Large intestine (tissue), 3 donors: ENCODE measurements at regions not wholly inside any gene's neighbourhood (a gene's known extent, or its start where the extent isn't known, plus 50 kb on each side); places are given as distances from the start of the nearest gene placed in this dataset.

Source experiments
- DNase-seq, 2 donors: peaks; one replicate each; pipeline versions ENCODE4 v3.0.0 to v3.0.0-alpha.2; 2013
- H3K27ac ChIP-seq: one replicate; pipeline ENCODE4 v1.5.1; 2013; ENCODE audit warnings: low read length
- H3K27me3 ChIP-seq: 2 replicates; pipeline ENCODE4 v1.6.1; 2013; ENCODE audit warnings: low read length; ENCODE audit not compliant: control insufficient read depth, insufficient read depth
- H3K36me3 ChIP-seq: 2 replicates; pipeline ENCODE4 v1.6.1; 2013; ENCODE audit warnings: low read length; ENCODE audit not compliant: control insufficient read depth, insufficient read depth
- H3K4me1 ChIP-seq: one replicate; pipeline ENCODE4 v1.6.1; 2013; ENCODE audit warnings: low read length; ENCODE audit not compliant: control insufficient read depth, insufficient read depth
- H3K4me3 ChIP-seq: one replicate; pipeline ENCODE4 v1.5.1; 2013; ENCODE audit warnings: low read length
- H3K9me3 ChIP-seq: one replicate; pipeline ENCODE4 v1.6.1; 2013; ENCODE audit warnings: mild to moderate bottlenecking, low read depth, low read length, moderate library complexity; ENCODE audit not compliant: control insufficient read depth
- WGBS: methylation state at CpG from one replicate; pipeline ENCODE4 v1.1.5; 2013; ENCODE audit warnings: low lambda C conversion rate; ENCODE audit not compliant: insufficient coverage; 5-methylcytosine and 5-hydroxymethylcytosine counted together

DNA sequence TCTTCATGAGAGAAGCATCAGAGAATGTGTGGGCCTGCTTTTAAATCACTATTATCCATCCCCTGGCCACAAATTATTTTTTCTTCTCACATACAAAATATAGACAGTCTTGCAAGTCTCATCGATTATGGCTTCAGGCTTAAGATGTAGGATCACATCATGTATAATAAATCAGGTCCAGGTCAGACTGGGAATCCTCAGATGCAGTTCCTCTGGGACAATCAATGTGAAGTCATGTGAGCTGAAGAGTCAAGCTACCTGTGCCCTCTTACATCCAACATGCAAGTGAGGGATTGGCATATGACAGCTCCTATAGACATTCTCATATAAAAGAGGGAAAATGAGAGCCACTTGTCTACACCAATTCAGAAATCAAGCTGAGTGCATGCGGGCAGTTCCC lies 631.8 kb downstream of the PTPRU start:
- no peak overlapping the region for H3K27ac ChIP-seq
- no peak for DNase-seq
- no peaks in the 10 kb centered on the region for H3K9me3 ChIP-seq
- H3K4me1 ChIP-seq, result no peaks in the 10 kb centered on the region
- peaks cover 2% of the 10 kb centered on the region for H3K27me3 ChIP-seq
- no CpG with 5 or more reads among the region's 2 CpGs for WGBS
- H3K36me3 ChIP-seq, result no peaks in the 10 kb centered on the region
- no peak overlapping the region for H3K4me3 ChIP-seq

DNA sequence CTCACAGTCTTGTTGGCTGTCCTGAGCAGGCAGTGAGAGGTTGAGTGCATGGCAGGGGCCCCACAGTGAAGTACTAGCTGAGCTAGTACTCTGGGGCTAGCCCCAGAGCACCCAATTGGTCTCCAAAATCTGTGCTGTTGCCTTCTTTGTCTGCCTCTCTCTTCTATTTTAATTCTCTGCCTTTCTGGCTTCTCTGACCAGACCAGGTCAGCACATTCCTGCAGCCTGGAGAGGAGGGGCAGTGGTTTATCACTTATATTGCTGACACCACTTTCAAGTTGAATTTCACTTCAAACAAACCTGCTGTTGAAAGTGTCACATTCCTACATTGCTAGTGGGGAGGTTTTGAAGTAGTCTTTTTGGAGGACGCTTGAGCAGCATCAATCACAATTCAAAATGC lies 628.7 kb downstream of the PTPRU start:
- H3K4me3 ChIP-seq, result no peak overlapping the region
- H3K9me3 ChIP-seq, result peaks cover 7% of the 10 kb centered on the region
- no peak overlapping the region for H3K27ac ChIP-seq
- WGBS, result no CpG with 5 or more reads among the region's 1 CpG
- peaks cover 2% of the 10 kb centered on the region for H3K27me3 ChIP-seq
- no peak for DNase-seq
- no peaks in the 10 kb centered on the region for H3K36me3 ChIP-seq
- no peaks in the 10 kb centered on the region for H3K4me1 ChIP-seq

DNA sequence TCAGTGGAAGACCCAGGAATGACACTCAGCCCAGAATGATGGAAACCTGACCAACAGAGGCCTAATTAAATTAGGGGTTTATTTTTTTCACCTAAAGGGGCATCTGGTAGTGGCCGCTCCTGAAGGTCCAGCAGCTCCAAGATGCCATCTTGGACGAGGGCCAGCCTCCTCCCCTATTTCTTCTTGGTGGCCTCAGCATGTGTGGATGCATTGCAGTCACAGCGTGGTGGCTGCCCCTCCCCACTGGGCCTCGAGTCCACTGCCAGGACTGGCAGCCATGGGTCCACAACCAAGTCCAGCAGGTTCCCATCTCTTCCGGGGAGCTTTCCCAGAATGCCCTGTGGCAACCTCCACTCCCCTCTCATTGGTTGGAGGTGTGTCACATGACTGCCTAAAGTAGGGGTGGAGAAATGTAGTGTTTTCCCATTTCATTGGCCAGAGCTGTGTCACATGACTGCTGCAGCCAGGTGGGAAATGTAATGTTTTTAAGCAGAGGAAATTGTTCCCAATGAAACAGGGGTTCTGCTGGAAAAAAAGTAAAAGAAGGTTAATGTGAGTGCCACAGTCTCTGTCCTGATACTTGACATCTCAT lies 628.2 kb downstream of the PTPRU start:
- WGBS, result no CpG with 5 or more reads among the region's 5 CpGs
- no peak overlapping the region for H3K27ac ChIP-seq
- no peaks in the 10 kb centered on the region for H3K4me1 ChIP-seq
- no peaks in the 10 kb centered on the region for H3K36me3 ChIP-seq
- no peak for DNase-seq
- H3K9me3 ChIP-seq, result peaks cover 7% of the 10 kb centered on the region
- H3K4me3 ChIP-seq, result no peak overlapping the region
- H3K27me3 ChIP-seq, result peaks cover 2% of the 10 kb centered on the region

DNA sequence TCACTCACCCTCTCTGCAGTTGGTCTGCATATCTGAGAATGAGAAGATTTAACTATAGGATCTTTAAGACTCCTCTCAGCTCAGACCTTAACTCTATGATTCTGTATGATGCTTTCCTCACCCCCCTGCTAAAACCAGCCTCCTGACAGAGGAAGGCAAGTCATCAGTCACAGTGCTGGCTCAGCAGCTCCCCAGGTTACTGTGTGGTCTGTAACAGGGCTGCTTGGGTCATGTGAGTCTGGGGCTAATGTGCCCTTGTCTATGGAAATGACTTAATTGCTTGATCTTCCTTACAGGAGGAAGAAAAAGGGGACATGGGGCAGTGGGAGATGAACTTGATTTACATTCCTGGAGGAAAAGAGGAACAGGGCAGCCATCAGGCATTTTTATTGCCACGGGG lies 625.6 kb downstream of the PTPRU start:
- no CpG with 5 or more reads among the region's 1 CpG for WGBS
- no peaks in the 10 kb centered on the region for H3K36me3 ChIP-seq
- H3K27ac ChIP-seq, result no peak overlapping the region
- H3K27me3 ChIP-seq, result peaks cover 2% of the 10 kb centered on the region
- H3K4me1 ChIP-seq, result no peaks in the 10 kb centered on the region
- no peak overlapping the region for H3K4me3 ChIP-seq
- DNase-seq, result no peak
- peaks cover 7% of the 10 kb centered on the region for H3K9me3 ChIP-seq

DNA sequence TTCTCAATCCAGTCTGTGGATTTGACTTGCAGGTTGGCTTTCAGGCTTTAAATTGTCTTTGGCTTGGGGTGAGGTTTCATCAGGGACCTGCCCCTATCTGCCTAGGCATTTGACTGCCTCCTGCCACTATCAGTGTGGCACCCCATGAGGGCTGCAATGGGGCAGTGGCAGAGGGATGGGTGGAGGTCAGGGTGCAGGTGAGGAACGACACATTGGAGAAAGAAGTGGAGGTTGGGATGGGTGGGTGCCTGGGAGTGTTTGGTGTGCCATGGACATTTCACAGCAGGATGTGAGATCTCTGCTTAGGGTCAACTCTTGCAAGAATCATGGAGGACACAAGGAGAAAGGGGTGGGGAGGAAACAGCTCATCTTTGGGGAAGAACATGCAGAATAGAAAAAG lies 625.1 kb downstream of the PTPRU start:
- no peak for DNase-seq
- no peak overlapping the region for H3K4me3 ChIP-seq
- H3K36me3 ChIP-seq, result no peaks in the 10 kb centered on the region
- H3K9me3 ChIP-seq, result peaks cover 7% of the 10 kb centered on the region
- no peak overlapping the region for H3K27ac ChIP-seq
- WGBS, result no CpG with 5 or more reads among the region's 1 CpG
- no peaks in the 10 kb centered on the region for H3K4me1 ChIP-seq
- H3K27me3 ChIP-seq, result peaks cover 2% of the 10 kb centered on the region

DNA sequence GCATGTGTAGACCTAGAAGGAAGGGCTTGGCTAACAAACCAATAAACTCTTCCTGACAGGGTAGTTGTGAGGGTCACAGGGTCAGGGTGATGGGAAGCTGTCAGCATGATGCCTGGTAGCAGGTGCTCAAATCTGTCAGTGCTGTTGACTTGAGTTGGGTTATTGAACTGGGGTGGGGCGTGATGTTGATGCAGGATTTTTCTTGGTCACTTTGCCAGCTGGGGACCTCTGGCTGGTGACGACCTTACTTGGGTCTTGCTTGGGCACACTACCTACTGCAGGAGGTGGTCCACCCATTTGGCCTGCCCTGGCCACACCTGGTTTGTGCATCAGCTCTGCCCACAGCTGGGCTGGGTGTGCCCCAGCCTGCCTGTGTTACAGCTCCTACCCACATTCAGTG lies 624.4 kb downstream of the PTPRU start:
- Histone ChIP-seq H3K9me3 (peaks cover 7% of the 10 kb centered on the region), H3K27me3 (peaks cover 2% of the 10 kb centered on the region), H3K36me3 (no peaks in the 10 kb centered on the region), H3K27ac (no peak overlapping the region), H3K4me3 (no peak overlapping the region), H3K4me1 (no peaks in the 10 kb centered on the region)
- WGBS, result no CpG with 5 or more reads among the region's 2 CpGs
- DNase-seq, result no peak

DNA sequence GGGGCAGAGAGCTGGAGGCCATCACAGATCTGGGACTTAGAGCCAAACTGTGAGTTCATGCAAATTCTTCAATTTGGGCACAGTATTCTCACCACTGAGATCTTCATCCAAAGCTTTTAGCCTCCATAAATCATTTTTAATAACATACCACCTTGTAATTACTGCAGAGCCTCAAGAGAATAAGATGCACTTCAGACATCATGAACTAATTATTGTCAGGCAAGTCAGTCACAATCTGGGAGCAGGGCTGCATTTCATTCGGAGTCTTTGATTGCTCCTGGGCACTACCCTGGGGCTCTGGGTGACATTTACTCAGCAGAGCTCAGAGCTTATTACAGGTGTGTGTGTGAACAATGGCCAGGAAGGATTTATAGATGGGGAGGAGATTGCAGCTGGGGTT lies 623.7 kb downstream of the PTPRU start:
- H3K27ac ChIP-seq, result no peak overlapping the region
- H3K36me3 ChIP-seq, result no peaks in the 10 kb centered on the region
- no CpG with 5 or more reads among the region's 1 CpG for WGBS
- H3K9me3 ChIP-seq, result peaks cover 7% of the 10 kb centered on the region
- DNase-seq, result no peak
- H3K4me3 ChIP-seq, result no peak overlapping the region
- H3K4me1 ChIP-seq, result no peaks in the 10 kb centered on the region
- peaks cover 2% of the 10 kb centered on the region for H3K27me3 ChIP-seq

DNA sequence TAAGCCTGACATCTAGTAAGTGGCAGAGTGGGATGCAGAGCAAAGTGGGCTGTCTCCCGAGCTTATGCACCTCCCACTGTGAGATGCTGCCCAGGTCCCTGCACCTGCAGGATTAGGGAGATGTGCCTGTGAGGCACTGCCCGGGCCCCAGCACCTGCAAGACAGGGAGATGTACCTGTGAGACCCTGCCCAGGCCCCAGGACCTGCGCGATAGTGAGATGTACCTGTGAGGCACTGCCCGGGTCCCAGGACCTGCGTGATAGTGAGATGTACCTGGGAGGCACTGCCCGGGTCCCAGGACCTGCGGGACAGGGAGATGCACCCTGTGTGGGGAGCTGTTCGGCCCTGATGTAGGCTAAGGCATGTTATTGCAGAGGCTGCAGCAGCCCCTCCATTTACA lies 622.8 kb downstream of the PTPRU start:
- H3K27ac ChIP-seq, result no peak overlapping the region
- H3K27me3 ChIP-seq, result no peaks in the 10 kb centered on the region
- H3K4me1 ChIP-seq, result no peaks in the 10 kb centered on the region
- H3K4me3 ChIP-seq, result no peak overlapping the region
- WGBS, result no CpG with 5 or more reads among the region's 9 CpGs
- H3K9me3 ChIP-seq, result peaks cover 7% of the 10 kb centered on the region
- H3K36me3 ChIP-seq, result no peaks in the 10 kb centered on the region
- no peak for DNase-seq

DNA sequence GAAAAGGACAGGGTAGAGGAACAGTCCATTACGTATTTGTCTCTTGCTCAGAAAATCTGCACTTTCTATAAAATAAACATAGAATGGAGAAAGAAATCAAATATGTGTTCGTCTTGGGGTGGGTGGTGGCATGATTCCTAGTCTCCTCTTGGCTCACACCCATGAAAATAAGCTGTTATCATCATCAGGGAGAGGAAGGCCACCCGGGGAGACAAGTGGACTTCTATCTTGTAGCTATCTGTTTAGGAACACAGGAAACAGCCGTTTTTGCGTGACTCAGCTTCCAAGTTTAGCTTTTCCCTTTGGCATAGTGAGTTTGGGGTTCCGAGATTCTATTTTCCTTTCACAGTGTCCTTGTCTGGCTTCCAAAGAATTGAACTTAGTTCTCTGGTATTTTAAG lies 622.3 kb downstream of the PTPRU start:
- no peak overlapping the region for H3K4me3 ChIP-seq
- no peak overlapping the region for H3K27ac ChIP-seq
- no peaks in the 10 kb centered on the region for H3K36me3 ChIP-seq
- DNase-seq, result no peak
- H3K27me3 ChIP-seq, result no peaks in the 10 kb centered on the region
- no peaks in the 10 kb centered on the region for H3K4me1 ChIP-seq
- WGBS, result 70% methylated on average over 2 of the region's 6 CpGs
- H3K9me3 ChIP-seq, result peaks cover 7% of the 10 kb centered on the region

DNA sequence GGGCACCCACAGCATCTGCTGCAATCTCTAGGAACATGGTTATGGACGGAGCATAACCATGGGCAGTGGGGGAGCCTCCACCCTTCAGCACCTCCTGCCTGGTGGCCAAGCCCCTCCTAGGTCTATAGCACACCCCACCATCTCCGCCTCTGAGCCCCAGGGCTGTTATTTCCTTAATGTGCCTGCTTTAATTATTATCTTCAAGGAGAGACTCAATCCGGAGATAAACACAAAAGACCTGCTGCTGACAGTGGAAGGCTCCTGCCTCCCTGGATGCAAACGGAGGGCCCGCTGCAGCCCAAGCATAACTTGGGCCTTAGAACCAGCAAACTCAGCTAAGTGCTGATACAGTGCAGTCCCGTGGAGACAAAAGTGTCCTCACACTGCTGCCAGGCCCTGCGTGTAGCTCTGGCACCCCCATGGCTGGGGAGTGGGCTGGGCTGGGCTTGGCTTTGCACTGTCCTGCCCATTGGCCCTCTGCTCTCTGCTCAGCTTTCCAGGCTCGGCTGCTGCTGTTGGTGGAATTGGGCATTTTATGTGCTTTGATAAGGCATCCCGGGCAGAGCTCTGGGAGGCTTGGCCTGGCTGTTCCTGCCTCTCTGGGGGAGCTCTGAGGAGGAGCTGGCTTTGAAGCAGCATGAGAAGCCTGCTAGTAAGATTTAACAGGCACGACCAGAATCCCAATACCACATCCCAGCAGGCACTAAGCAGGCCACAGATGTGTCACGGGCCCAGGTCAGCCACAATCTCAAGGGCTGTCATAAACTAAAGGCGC lies 620.2 kb downstream of the PTPRU start:
- no peaks in the 10 kb centered on the region for H3K27me3 ChIP-seq
- H3K4me1 ChIP-seq, result no peaks in the 10 kb centered on the region
- no CpG with 5 or more reads among the region's 12 CpGs for WGBS
- H3K4me3 ChIP-seq, result no peak overlapping the region
- DNase-seq, result no peak
- no peaks in the 10 kb centered on the region for H3K36me3 ChIP-seq
- H3K27ac ChIP-seq, result no peak overlapping the region
- H3K9me3 ChIP-seq, result peaks cover 7% of the 10 kb centered on the region
